ENCODE measurements at regions not wholly inside any gene's neighbourhood (a gene's known extent, or its start where the extent isn't known, plus 50 kb on each side); places are given as distances from the start of the nearest gene placed in this dataset.

DNA sequence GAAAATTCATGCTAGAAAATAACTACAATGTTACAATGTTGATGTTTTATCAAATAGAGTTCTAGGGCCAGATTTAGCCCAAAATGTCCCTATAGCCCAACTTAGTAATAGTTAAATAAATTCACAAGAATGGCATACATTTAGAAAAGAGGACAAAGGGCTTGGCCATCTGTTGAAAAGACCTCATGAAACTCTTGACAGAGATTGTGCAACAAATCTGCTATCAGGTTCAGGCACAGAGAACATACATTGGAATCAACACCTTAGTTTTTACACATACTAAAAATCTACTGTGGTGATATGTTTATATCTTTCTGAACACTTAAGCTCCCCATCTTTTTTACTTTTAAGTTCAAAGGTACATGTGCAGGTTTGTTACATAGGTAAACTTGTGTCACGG lies 298.3 kb upstream of the DACH1 start:
- Histone ChIP-seq H2AFZ (ENCODE audit: low read length) (no peak overlapping the region), H3K9ac (ENCODE audit: insufficient read depth, low read length) (no peak overlapping the region), H3K4me1 (ENCODE audit: control insufficient read depth, extremely low read depth, insufficient read depth, low read length) (no peaks in the 10 kb centered on the region), H3K27ac (ENCODE audit: insufficient read depth, low read length) (no peak overlapping the region), H3K4me3 (replicated peaks in 1 of 4; ENCODE audit: control extremely low read depth in 1 of 4, insufficient read depth in 1 of 4, low read depth in 3 of 4, low read length in 4 of 4) (no peak overlapping the region), H3K27me3 (ENCODE audit: control insufficient read depth, insufficient read depth, low read length) (no peaks in the 10 kb centered on the region), H3K79me2 (ENCODE audit: control insufficient read depth, insufficient read depth, low read length) (no peaks in the 10 kb centered on the region), H4K20me1 (ENCODE audit: control insufficient read depth, extremely low read depth, insufficient read depth, low read length) (no peaks in the 10 kb centered on the region), H3K36me3 (ENCODE audit: control insufficient read depth, insufficient read depth, low read length) (no peaks in the 10 kb centered on the region), H3K4me2 (ENCODE audit: extremely low read depth, insufficient read depth, low read length) (no peak overlapping the region), H3K9me3 (ENCODE audit: control insufficient read depth, insufficient read depth, low read depth, low read length) (no peaks in the 10 kb centered on the region)
- DNase-seq (ENCODE audit: low read depth in 2 of 2) = no peak
- TF ChIP-seq, protein P1, sequence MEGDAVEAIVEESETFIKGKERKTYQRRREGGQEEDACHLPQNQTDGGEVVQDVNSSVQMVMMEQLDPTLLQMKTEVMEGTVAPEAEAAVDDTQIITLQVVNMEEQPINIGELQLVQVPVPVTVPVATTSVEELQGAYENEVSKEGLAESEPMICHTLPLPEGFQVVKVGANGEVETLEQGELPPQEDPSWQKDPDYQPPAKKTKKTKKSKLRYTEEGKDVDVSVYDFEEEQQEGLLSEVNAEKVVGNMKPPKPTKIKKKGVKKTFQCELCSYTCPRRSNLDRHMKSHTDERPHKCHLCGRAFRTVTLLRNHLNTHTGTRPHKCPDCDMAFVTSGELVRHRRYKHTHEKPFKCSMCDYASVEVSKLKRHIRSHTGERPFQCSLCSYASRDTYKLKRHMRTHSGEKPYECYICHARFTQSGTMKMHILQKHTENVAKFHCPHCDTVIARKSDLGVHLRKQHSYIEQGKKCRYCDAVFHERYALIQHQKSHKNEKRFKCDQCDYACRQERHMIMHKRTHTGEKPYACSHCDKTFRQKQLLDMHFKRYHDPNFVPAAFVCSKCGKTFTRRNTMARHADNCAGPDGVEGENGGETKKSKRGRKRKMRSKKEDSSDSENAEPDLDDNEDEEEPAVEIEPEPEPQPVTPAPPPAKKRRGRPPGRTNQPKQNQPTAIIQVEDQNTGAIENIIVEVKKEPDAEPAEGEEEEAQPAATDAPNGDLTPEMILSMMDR (conservative IDR thresholded peaks at IDR 0.05 in 1 of 2, IDR thresholded peaks at IDR 0.05 in 1 of 2; ENCODE audit: low read depth in 1 of 2, low read length in 2 of 2) = no peak
- no peak for TF ChIP-seq EZH2 (IDR thresholded peaks at IDR 0.05; ENCODE audit: low read length, missing control alignments)

DNA sequence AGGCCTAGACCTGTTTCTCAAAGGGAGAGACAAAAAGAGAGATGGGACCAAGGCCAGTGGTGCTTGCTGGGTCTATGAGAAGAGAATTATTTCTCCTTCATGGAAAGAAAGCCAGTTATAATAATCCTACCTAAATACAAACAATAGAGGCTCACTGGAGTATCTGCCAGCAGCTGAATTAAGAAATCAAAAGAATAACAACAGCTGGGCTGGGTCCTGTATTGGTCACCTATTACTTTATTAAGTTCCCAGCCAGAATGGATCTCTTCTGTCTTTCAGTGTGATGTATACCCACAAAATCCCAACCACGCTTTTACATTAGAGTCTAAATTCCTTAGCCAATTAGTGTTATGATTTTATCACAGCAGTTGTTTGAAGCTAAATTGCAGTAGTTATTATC lies 297.8 kb upstream of the DACH1 start:
- Histone ChIP-seq H3K36me3 (ENCODE audit: control insufficient read depth, insufficient read depth, low read length) (no peaks in the 10 kb centered on the region), H3K27ac (ENCODE audit: insufficient read depth, low read length) (no peak overlapping the region), H3K9ac (ENCODE audit: insufficient read depth, low read length) (no peak overlapping the region), H3K4me1 (ENCODE audit: control insufficient read depth, extremely low read depth, insufficient read depth, low read length) (no peaks in the 10 kb centered on the region), H3K79me2 (ENCODE audit: control insufficient read depth, insufficient read depth, low read length) (no peaks in the 10 kb centered on the region), H3K4me3 (replicated peaks in 1 of 4; ENCODE audit: control extremely low read depth in 1 of 4, insufficient read depth in 1 of 4, low read depth in 3 of 4, low read length in 4 of 4) (no peak overlapping the region), H2AFZ (ENCODE audit: low read length) (no peak overlapping the region), H4K20me1 (ENCODE audit: control insufficient read depth, extremely low read depth, insufficient read depth, low read length) (no peaks in the 10 kb centered on the region), H3K9me3 (ENCODE audit: control insufficient read depth, insufficient read depth, low read depth, low read length) (no peaks in the 10 kb centered on the region), H3K4me2 (ENCODE audit: extremely low read depth, insufficient read depth, low read length) (no peak overlapping the region), H3K27me3 (ENCODE audit: control insufficient read depth, insufficient read depth, low read length) (no peaks in the 10 kb centered on the region)
- peak in 1 of 2 donors; percentile 18 for DNase-seq (ENCODE audit: low read depth in 2 of 2)
- TF ChIP-seq EZH2 (IDR thresholded peaks at IDR 0.05; ENCODE audit: low read length, missing control alignments) = no peak
- TF ChIP-seq, protein P1 (conservative IDR thresholded peaks at IDR 0.05 in 1 of 2, IDR thresholded peaks at IDR 0.05 in 1 of 2; ENCODE audit: low read depth in 1 of 2, low read length in 2 of 2) = no peak

DNA sequence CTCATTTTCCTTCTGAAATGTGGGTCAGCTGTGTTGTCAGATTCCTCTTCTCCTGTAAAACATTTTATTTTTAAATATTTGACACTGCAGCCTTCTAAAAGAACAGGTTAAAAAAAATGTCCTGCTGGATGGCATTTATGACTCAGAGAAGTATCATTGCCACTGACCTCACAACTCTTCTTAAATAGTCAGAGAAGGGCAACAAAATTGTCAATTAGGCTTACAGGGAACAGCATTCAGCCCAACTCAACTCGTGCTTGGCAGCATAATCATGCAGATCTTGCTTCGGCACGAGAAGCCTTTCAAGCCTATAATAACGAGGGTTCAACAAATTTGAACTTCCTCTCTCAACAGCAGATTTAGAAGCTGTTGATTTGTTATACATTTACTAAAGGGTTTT lies 296.7 kb upstream of the DACH1 start:
- H3K4me3 ChIP-seq (replicated peaks in 1 of 4; ENCODE audit: control extremely low read depth in 1 of 4, insufficient read depth in 1 of 4, low read depth in 3 of 4, low read length in 4 of 4) = no peak overlapping the region
- H3K79me2 ChIP-seq (ENCODE audit: control insufficient read depth, insufficient read depth, low read length) = no peaks in the 10 kb centered on the region
- H3K9ac ChIP-seq (ENCODE audit: insufficient read depth, low read length) = no peak overlapping the region
- H3K36me3 ChIP-seq (ENCODE audit: control insufficient read depth, insufficient read depth, low read length) = no peaks in the 10 kb centered on the region
- TF ChIP-seq, protein P1 (conservative IDR thresholded peaks at IDR 0.05 in 1 of 2, IDR thresholded peaks at IDR 0.05 in 1 of 2; ENCODE audit: low read depth in 1 of 2, low read length in 2 of 2) = no peak
- TF ChIP-seq EZH2 (IDR thresholded peaks at IDR 0.05; ENCODE audit: low read length, missing control alignments) = no peak
- no peaks in the 10 kb centered on the region for H3K9me3 ChIP-seq (ENCODE audit: control insufficient read depth, insufficient read depth, low read depth, low read length)
- H3K27ac ChIP-seq (ENCODE audit: insufficient read depth, low read length) = no peak overlapping the region
- peak in 1 of 2 donors; percentile 51 for DNase-seq (ENCODE audit: low read depth in 2 of 2)
- no peaks in the 10 kb centered on the region for H3K4me1 ChIP-seq (ENCODE audit: control insufficient read depth, extremely low read depth, insufficient read depth, low read length)
- no peaks in the 10 kb centered on the region for H3K27me3 ChIP-seq (ENCODE audit: control insufficient read depth, insufficient read depth, low read length)
- H3K4me2 ChIP-seq (ENCODE audit: extremely low read depth, insufficient read depth, low read length) = no peak overlapping the region
- H4K20me1 ChIP-seq (ENCODE audit: control insufficient read depth, extremely low read depth, insufficient read depth, low read length) = no peaks in the 10 kb centered on the region
- H2AFZ ChIP-seq (ENCODE audit: low read length) = no peak overlapping the region

Data from fibroblast of lung (primary cell).